ENCODE measurements at regions not wholly inside any gene's neighbourhood (a gene's known extent, or its start where the extent isn't known, plus 50 kb on each side); places are given as distances from the start of the nearest gene placed in this dataset.

GRCh38 chr7:25829663-25830062 lies 322.3 kb upstream of the NFE2L3 start:
- in situ Hi-C loops (cut with HindIII; ENCODE audit: low pct_ligation_motif_present, low sequenced_read_pairs): no loop called here
- Histone ChIP-seq H3K27me3 (replicated peaks) (no peaks in the 10 kb centered on the region), H3K4me3 (ENCODE audit: low read depth, low read length) (no peak overlapping the region), H3K27ac (no peak overlapping the region), H3K36me3 (replicated peaks) (no peaks in the 10 kb centered on the region)
- no peak for DNase-seq
- TF ChIP-seq CTCF (IDR thresholded peaks at IDR 0.05; ENCODE audit: low read depth, low read length, missing control alignments): no peak

- no peak overlapping the region for H3K4me3 ChIP-seq (ENCODE audit: low read depth, low read length)
- DNase-seq: no peak
- H3K27ac ChIP-seq: no peak overlapping the region
- no peak for TF ChIP-seq CTCF (IDR thresholded peaks at IDR 0.05; ENCODE audit: low read depth, low read length, missing control alignments)
- in situ Hi-C loops (cut with HindIII; ENCODE audit: low pct_ligation_motif_present, low sequenced_read_pairs): no loop called here
- H3K27me3 ChIP-seq (replicated peaks): no peaks in the 10 kb centered on the region
- H3K36me3 ChIP-seq (replicated peaks): no peaks in the 10 kb centered on the region
These were observed 321.8 kb upstream of the NFE2L3 start for GRCh38 chr7:25830215-25830614.

- DNase-seq: no peak
- Histone ChIP-seq H3K4me3 (ENCODE audit: low read depth, low read length) (no peak overlapping the region), H3K36me3 (replicated peaks) (no peaks in the 10 kb centered on the region), H3K27me3 (replicated peaks) (no peaks in the 10 kb centered on the region), H3K27ac (peak overlapping the region; percentile 74)
- TF ChIP-seq CTCF (IDR thresholded peaks at IDR 0.05; ENCODE audit: low read depth, low read length, missing control alignments): no peak
- in situ Hi-C loops (cut with HindIII; ENCODE audit: low pct_ligation_motif_present, low sequenced_read_pairs): no loop called here
These were observed 320.8 kb upstream of the NFE2L3 start for GRCh38 chr7:25831062-25831691.

- in situ Hi-C loops (cut with HindIII; ENCODE audit: low pct_ligation_motif_present, low sequenced_read_pairs): no loop called here
- no peak overlapping the region for H3K4me3 ChIP-seq (ENCODE audit: low read depth, low read length)
- H3K27ac ChIP-seq: peak overlapping the region; percentile 74
- no peak for DNase-seq
- TF ChIP-seq CTCF (IDR thresholded peaks at IDR 0.05; ENCODE audit: low read depth, low read length, missing control alignments): no peak
- H3K27me3 ChIP-seq (replicated peaks): no peaks in the 10 kb centered on the region
- H3K36me3 ChIP-seq (replicated peaks): no peaks in the 10 kb centered on the region
These were observed 320.1 kb upstream of the NFE2L3 start for GRCh38 chr7:25831831-25832411.

- Histone ChIP-seq H3K27ac (peak overlapping the region; percentile 74), H3K36me3 (replicated peaks) (no peaks in the 10 kb centered on the region), H3K27me3 (replicated peaks) (no peaks in the 10 kb centered on the region), H3K4me3 (ENCODE audit: low read depth, low read length) (no peak overlapping the region)
- no peak for DNase-seq
- no peak for TF ChIP-seq CTCF (IDR thresholded peaks at IDR 0.05; ENCODE audit: low read depth, low read length, missing control alignments)
- in situ Hi-C loops (cut with HindIII; ENCODE audit: low pct_ligation_motif_present, low sequenced_read_pairs): no loop called here
These were observed 319.5 kb upstream of the NFE2L3 start for GRCh38 chr7:25832456-25832855.

GRCh38 chr7:25832929-25833328 lies 319.1 kb upstream of the NFE2L3 start:
- TF ChIP-seq CTCF (IDR thresholded peaks at IDR 0.05; ENCODE audit: low read depth, low read length, missing control alignments): no peak
- Histone ChIP-seq H3K36me3 (replicated peaks) (no peaks in the 10 kb centered on the region), H3K27me3 (replicated peaks) (no peaks in the 10 kb centered on the region), H3K27ac (no peak overlapping the region), H3K4me3 (ENCODE audit: low read depth, low read length) (no peak overlapping the region)
- in situ Hi-C loops (cut with HindIII; ENCODE audit: low pct_ligation_motif_present, low sequenced_read_pairs): no loop called here
- DNase-seq: no peak

Data from brain microvascular endothelial cell (primary cell).